Endothelial cell (in vitro differentiated cells): ENCODE measurements at regions not wholly inside any gene's neighbourhood (a gene's known extent, or its start where the extent isn't known, plus 50 kb on each side); places are given as distances from the start of the nearest gene placed in this dataset.

Experiments
- DNase-seq: peaks from one replicate; pipeline ENCODE4 v3.0.0; 2021; ENCODE audit warnings: low spot score
- H3K27ac Mint-ChIP-seq: one replicate; pipeline ENCODE4 v1.8.0; 2021; ENCODE audit warnings: mixed read lengths, inconsistent platforms; ENCODE audit not compliant: unreplicated experiment
- H3K27me3 Mint-ChIP-seq: one replicate; pipeline ENCODE4 v1.8.0; 2021; ENCODE audit warnings: mild to moderate bottlenecking, moderate library complexity, mixed read lengths, inconsistent platforms; ENCODE audit not compliant: unreplicated experiment
- H3K36me3 Mint-ChIP-seq: one replicate; pipeline ENCODE4 v1.8.0; 2021; ENCODE audit warnings: mild to moderate bottlenecking, low read depth, mixed read lengths, inconsistent platforms; ENCODE audit not compliant: unreplicated experiment
- H3K4me1 Mint-ChIP-seq: one replicate; pipeline ENCODE4 v1.8.0; 2021; ENCODE audit warnings: mild to moderate bottlenecking, mixed read lengths, inconsistent platforms; ENCODE audit not compliant: unreplicated experiment
- H3K4me3 Mint-ChIP-seq: one replicate; pipeline ENCODE4 v1.8.0; 2021; ENCODE audit warnings: mild to moderate bottlenecking, mixed read lengths, inconsistent platforms; ENCODE audit not compliant: unreplicated experiment
- H3K9me3 Mint-ChIP-seq: one replicate; pipeline ENCODE4 v1.8.0; 2021; ENCODE audit warnings: mixed read lengths, inconsistent platforms; ENCODE audit not compliant: unreplicated experiment
- TF ChIP-seq, protein P1 (sequence below): fragments of 200-600 bp; sonication (generic); IDR thresholded peaks from one replicate; pipeline ENCODE4 v1.5.0; 2021; ENCODE audit warnings: antibody characterized with exemption; ENCODE audit not compliant: unreplicated experiment

DNA sequence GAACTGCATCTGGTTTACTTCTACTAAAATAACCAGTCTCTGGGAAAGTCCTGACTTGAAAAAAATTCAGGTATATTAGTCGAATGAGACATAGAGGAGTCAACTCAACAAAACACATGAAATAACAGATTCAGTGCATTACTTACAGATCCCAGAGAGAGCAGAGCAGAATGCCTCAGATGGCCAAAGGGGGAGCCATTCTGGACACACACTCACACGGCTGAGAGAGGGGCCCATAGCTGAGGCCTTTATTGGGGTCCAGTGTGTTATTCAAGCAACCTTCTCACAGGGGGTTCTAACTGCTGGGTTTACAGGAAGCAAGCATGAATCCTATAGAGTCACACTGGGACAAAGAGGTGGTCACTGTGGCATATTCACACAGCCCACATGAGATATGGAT lies 135.1 kb upstream of the SNRPN start:
- H3K27ac Mint-ChIP-seq, result no peak overlapping the region
- TF ChIP-seq, protein P1, sequence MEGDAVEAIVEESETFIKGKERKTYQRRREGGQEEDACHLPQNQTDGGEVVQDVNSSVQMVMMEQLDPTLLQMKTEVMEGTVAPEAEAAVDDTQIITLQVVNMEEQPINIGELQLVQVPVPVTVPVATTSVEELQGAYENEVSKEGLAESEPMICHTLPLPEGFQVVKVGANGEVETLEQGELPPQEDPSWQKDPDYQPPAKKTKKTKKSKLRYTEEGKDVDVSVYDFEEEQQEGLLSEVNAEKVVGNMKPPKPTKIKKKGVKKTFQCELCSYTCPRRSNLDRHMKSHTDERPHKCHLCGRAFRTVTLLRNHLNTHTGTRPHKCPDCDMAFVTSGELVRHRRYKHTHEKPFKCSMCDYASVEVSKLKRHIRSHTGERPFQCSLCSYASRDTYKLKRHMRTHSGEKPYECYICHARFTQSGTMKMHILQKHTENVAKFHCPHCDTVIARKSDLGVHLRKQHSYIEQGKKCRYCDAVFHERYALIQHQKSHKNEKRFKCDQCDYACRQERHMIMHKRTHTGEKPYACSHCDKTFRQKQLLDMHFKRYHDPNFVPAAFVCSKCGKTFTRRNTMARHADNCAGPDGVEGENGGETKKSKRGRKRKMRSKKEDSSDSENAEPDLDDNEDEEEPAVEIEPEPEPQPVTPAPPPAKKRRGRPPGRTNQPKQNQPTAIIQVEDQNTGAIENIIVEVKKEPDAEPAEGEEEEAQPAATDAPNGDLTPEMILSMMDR, result peak; percentile 14
- peaks cover 2% of the 10 kb centered on the region for H3K27me3 Mint-ChIP-seq
- H3K36me3 Mint-ChIP-seq, result no peaks in the 10 kb centered on the region
- peaks cover 4% of the 10 kb centered on the region for H3K4me1 Mint-ChIP-seq
- no peak for DNase-seq
- no peak overlapping the region for H3K4me3 Mint-ChIP-seq
- no peaks in the 10 kb centered on the region for H3K9me3 Mint-ChIP-seq

DNA sequence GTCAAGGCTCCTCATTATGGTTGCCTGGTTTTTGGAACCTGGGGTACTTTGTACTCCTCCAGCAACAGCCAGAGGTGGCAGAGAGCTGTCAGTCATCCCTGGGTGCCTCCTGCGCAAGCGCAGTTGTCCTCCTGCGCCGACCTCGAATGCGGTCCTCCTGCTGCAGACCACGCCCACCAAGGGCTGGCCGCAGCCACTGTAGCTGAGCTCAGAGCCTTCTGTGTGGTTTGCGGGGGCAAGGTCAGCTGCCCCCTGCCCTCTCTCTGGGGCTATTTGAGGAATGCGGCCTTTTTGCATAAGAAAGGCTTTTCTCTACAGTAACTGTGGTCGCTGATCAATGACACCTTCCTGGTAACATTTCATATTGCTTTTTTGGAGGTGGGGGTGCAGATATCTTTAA lies 131.3 kb upstream of the SNRPN start:
- Mint-ChIP-seq H3K27me3 (peaks cover 2% of the 10 kb centered on the region), H3K27ac (no peak overlapping the region)
- DNase-seq, result peak; percentile 79

DNA sequence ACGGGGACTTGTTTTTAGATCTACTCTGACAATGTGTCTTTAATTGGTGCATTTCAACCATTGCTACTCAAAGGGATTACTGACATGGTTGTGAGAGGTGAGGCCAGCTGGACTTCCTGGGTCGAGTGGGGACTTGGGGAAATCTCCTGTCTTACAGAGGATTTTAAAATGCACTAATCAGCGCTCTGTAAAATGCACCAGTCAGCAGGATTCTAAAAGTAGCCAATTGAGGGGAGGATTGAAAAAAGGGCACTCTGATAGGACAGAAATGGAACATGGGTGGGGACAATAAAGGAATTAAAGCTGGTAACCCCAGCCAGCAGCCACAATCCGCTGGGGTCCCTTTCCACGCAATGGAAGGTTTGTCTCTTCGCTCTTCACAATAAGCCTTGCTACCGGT lies 122.5 kb upstream of the SNRPN start:
- no peak overlapping the region for H3K4me3 Mint-ChIP-seq
- no peak for DNase-seq
- no peaks in the 10 kb centered on the region for H3K36me3 Mint-ChIP-seq
- no peak overlapping the region for H3K27ac Mint-ChIP-seq
- peaks cover 1% of the 10 kb centered on the region for H3K27me3 Mint-ChIP-seq
- no peaks in the 10 kb centered on the region for H3K4me1 Mint-ChIP-seq
- H3K9me3 Mint-ChIP-seq, result no peaks in the 10 kb centered on the region
- TF ChIP-seq, protein P1, result no peak

More for the DNA sequence above, 131.3 kb upstream of the SNRPN start:
- Mint-ChIP-seq H3K36me3 (no peaks in the 10 kb centered on the region), H3K9me3 (no peaks in the 10 kb centered on the region), H3K4me3 (peak overlapping the region; percentile 65), H3K4me1 (peaks cover 4% of the 10 kb centered on the region)
- TF ChIP-seq, protein P1, result no peak

- Mint-ChIP-seq H3K4me1 (no peaks in the 10 kb centered on the region), H3K27ac (no peak overlapping the region), H3K4me3 (no peak overlapping the region), H3K9me3 (no peaks in the 10 kb centered on the region), H3K36me3 (no peaks in the 10 kb centered on the region), H3K27me3 (peaks cover 4% of the 10 kb centered on the region)
- no peak for DNase-seq
- TF ChIP-seq, protein P1, result no peak
These were observed 119.5 kb upstream of the SNRPN start for GRCh38 chr15:24835301-24835700.

DNA sequence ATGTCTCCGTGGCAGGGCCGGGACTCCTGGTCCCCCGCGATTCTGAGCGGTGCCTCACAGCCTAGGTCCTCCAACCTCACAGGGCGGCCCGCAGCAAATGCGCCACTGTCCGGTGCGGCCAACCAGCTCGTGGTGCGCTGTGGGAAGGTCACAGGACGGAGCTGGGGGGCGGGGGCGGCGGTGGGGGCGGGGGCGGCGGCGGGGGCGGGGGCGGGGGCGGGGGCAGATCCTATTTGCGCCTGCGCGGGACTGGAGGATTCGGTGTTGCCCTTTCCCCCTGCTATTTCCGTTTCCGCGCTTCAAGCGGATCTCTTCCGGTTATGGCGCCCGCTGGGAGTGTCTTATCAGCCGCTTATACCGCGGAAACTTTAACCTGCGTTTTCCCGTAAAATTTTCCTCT lies 106.7 kb upstream of the SNRPN start:
- Mint-ChIP-seq H3K9me3 (no peaks in the 10 kb centered on the region), H3K36me3 (peaks cover 4% of the 10 kb centered on the region), H3K4me1 (no peaks in the 10 kb centered on the region), H3K4me3 (peak overlapping the region; percentile 56), H3K27me3 (peaks cover 1% of the 10 kb centered on the region), H3K27ac (no peak overlapping the region)
- TF ChIP-seq, protein P1, result no peak
- peak; percentile 38 for DNase-seq
